ENCODE measurements at regions not wholly inside any gene's neighbourhood (a gene's known extent, or its start where the extent isn't known, plus 50 kb on each side); places are given as distances from the start of the nearest gene placed in this dataset.

GRCh38 chr3:72659596-72659995 lies 188.6 kb downstream of the SHQ1 start:
- DNase-seq (ENCODE audit: low spot score), result no peak
- peaks cover 0 to 24% of the 10 kb centered on the region in 2 donors for H3K4me1 ChIP-seq
- H3K4me3 ChIP-seq, result no peak overlapping the region
- H3K27ac ChIP-seq, result no peak overlapping the region
- no peak for TF ChIP-seq CTCF (IDR thresholded peaks at IDR 0.05)
- H3K36me3 ChIP-seq, result no peaks in the 10 kb centered on the region
- H3K9me3 ChIP-seq, result no peaks in the 10 kb centered on the region
- H3K27me3 ChIP-seq, result no peaks in the 10 kb centered on the region

GRCh38 chr3:72659188-72659587 lies 189.1 kb downstream of the SHQ1 start:
- TF ChIP-seq CTCF (IDR thresholded peaks at IDR 0.05), result no peak
- Histone ChIP-seq H3K4me1 (peaks cover 0 to 24% of the 10 kb centered on the region in 2 donors), H3K4me3 (no peak overlapping the region), H3K9me3 (no peaks in the 10 kb centered on the region), H3K27ac (no peak overlapping the region), H3K36me3 (no peaks in the 10 kb centered on the region), H3K27me3 (no peaks in the 10 kb centered on the region)
- no peak for DNase-seq (ENCODE audit: low spot score)

- H3K27ac ChIP-seq, result no peak overlapping the region
- peaks cover 0 to 24% of the 10 kb centered on the region in 2 donors for H3K4me1 ChIP-seq
- no peak for TF ChIP-seq CTCF (IDR thresholded peaks at IDR 0.05)
- H3K4me3 ChIP-seq, result no peak overlapping the region
- H3K27me3 ChIP-seq, result no peaks in the 10 kb centered on the region
- no peaks in the 10 kb centered on the region for H3K36me3 ChIP-seq
- H3K9me3 ChIP-seq, result no peaks in the 10 kb centered on the region
- no peak for DNase-seq (ENCODE audit: low spot score)
Observed at GRCh38 chr3:72658466-72659100, 189.7 kb downstream of the SHQ1 start.

GRCh38 chr3:72657666-72658065 lies 190.6 kb downstream of the SHQ1 start:
- TF ChIP-seq CTCF (IDR thresholded peaks at IDR 0.05), result no peak
- Histone ChIP-seq H3K4me1 (peaks cover 0 to 24% of the 10 kb centered on the region in 2 donors), H3K36me3 (no peaks in the 10 kb centered on the region), H3K9me3 (no peaks in the 10 kb centered on the region), H3K27ac (no peak overlapping the region), H3K27me3 (no peaks in the 10 kb centered on the region), H3K4me3 (no peak overlapping the region)
- no peak for DNase-seq (ENCODE audit: low spot score)

- H3K4me3 ChIP-seq, result no peak overlapping the region
- no peaks in the 10 kb centered on the region for H3K27me3 ChIP-seq
- no peaks in the 10 kb centered on the region for H3K36me3 ChIP-seq
- no peak for DNase-seq (ENCODE audit: low spot score)
- no peaks in the 10 kb centered on the region for H3K9me3 ChIP-seq
- no peak for TF ChIP-seq CTCF (IDR thresholded peaks at IDR 0.05)
- H3K27ac ChIP-seq, result no peak overlapping the region
- peaks cover 0 to 16% of the 10 kb centered on the region in 2 donors for H3K4me1 ChIP-seq
Observed at GRCh38 chr3:72655723-72656122, 192.5 kb downstream of the SHQ1 start.

DNA sequence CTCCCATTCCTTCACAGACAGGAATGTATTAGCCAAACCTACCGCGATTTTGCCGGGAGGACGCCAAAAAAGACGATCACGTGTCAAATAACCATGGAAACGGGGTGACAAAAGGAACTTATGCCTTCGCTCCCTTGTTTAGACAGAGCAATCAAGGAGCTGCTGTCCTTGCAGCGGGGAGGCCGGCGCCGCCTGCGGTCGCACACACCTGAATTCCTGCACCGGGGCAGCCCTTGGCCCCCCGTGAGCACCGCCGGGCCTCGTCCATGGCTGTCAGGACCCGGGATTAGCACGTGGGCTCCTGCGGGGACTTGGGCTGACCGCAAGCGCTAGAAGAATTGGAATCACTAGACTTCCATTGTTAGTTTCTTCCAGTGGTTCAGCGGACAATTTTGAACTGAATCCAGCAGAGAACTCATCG lies 193.1 kb downstream of the SHQ1 start:
- Histone ChIP-seq H3K9me3 (no peaks in the 10 kb centered on the region), H3K36me3 (no peaks in the 10 kb centered on the region), H3K27ac (no peak overlapping the region), H3K4me1 (peaks cover 0 to 12% of the 10 kb centered on the region in 2 donors), H3K4me3 (no peak overlapping the region), H3K27me3 (no peaks in the 10 kb centered on the region)
- no peak for TF ChIP-seq CTCF (IDR thresholded peaks at IDR 0.05)
- no peak for DNase-seq (ENCODE audit: low spot score)

Measured in right atrium auricular region (tissue), 2 donors.